NB4 (cell line): ENCODE measurements at regions not wholly inside any gene's neighbourhood (a gene's known extent, or its start where the extent isn't known, plus 50 kb on each side); places are given as distances from the start of the nearest gene placed in this dataset.

Source experiments
- MYC ChIP-seq: IDR thresholded peaks from 2 replicates; pipeline ENCODE4 v1.6.1; 2011; ENCODE audit warnings: low read depth, low read length
- POLR2A ChIP-seq: IDR thresholded peaks from 2 replicates; pipeline ENCODE4 v1.6.1; 2011; ENCODE audit warnings: mild to moderate bottlenecking; ENCODE audit not compliant: insufficient read length; ENCODE audit errors: extremely low read depth
- TF ChIP-seq, protein P1 (sequence below): IDR thresholded peaks from one replicate; pipeline ENCODE4 v1.5.1; 2012; ENCODE audit warnings: low read depth, low read length
- TF ChIP-seq, protein P2 (sequence below): IDR thresholded peaks from 2 replicates; pipeline ENCODE4 v1.6.1; 2011; ENCODE audit warnings: low read depth, low read length

DNA sequence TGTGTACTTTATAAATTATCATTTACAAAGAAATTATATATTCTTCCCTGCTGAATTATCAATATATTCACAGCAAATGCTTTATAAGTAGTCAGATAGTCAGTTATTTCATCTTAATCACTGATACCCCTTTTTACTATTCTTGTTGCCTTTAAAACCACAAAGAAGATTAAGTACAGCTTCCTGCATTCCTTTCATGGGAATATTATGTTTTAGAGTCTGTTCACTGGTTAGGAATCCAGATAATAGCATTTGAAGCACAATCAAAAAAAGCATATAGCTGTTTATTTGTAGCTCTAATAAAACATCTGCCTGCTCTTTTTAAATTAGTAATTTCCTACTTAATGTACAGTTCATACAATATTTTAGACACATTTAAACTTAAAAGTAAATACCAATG lies 508.9 kb downstream of the FBXO15 start:
- TF ChIP-seq, protein P1, sequence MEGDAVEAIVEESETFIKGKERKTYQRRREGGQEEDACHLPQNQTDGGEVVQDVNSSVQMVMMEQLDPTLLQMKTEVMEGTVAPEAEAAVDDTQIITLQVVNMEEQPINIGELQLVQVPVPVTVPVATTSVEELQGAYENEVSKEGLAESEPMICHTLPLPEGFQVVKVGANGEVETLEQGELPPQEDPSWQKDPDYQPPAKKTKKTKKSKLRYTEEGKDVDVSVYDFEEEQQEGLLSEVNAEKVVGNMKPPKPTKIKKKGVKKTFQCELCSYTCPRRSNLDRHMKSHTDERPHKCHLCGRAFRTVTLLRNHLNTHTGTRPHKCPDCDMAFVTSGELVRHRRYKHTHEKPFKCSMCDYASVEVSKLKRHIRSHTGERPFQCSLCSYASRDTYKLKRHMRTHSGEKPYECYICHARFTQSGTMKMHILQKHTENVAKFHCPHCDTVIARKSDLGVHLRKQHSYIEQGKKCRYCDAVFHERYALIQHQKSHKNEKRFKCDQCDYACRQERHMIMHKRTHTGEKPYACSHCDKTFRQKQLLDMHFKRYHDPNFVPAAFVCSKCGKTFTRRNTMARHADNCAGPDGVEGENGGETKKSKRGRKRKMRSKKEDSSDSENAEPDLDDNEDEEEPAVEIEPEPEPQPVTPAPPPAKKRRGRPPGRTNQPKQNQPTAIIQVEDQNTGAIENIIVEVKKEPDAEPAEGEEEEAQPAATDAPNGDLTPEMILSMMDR: no peak
- TF ChIP-seq POLR2A (no peak), MYC (no peak)
- TF ChIP-seq, protein P2, sequence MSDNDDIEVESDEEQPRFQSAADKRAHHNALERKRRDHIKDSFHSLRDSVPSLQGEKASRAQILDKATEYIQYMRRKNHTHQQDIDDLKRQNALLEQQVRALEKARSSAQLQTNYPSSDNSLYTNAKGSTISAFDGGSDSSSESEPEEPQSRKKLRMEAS: no peak
